HG03558 (cell line): ENCODE measurements at regions not wholly inside any gene's neighbourhood (a gene's known extent, or its start where the extent isn't known, plus 50 kb on each side); places are given as distances from the start of the nearest gene placed in this dataset.

Experiments used
- ATAC-seq: cut with Tn5 transposase; IDR thresholded peaks from one replicate; pipeline ENCODE4 v1.9.1; 2021; ENCODE audit warnings: moderate number of reproducible peaks; ENCODE audit not compliant: unreplicated experiment; ENCODE audit errors: extremely low read depth

GRCh38 chr5:81914696-81915095 lies 57.1 kb upstream of the ATG10 start:
- no peak for ATAC-seq

- ATAC-seq, result no peak
These were observed 58.9 kb upstream of the ATG10 start for GRCh38 chr5:81912933-81913332.

GRCh38 chr5:81909677-81910076 lies 62.1 kb upstream of the ATG10 start:
- ATAC-seq, result peak; percentile 71

GRCh38 chr5:81908771-81909170 lies 63.1 kb upstream of the ATG10 start:
- no peak for ATAC-seq

GRCh38 chr5:81908044-81908443 lies 63.8 kb upstream of the ATG10 start:
- no peak for ATAC-seq

- no peak for ATAC-seq
These were observed 64.7 kb upstream of the ATG10 start for GRCh38 chr5:81907012-81907635.

GRCh38 chr5:81906086-81906485 lies 65.7 kb upstream of the ATG10 start:
- no peak for ATAC-seq

- ATAC-seq, result no peak
These were observed 67.0 kb upstream of the ATG10 start for GRCh38 chr5:81904861-81905260.

GRCh38 chr5:81904166-81904565 lies 67.7 kb upstream of the ATG10 start:
- ATAC-seq, result no peak

GRCh38 chr5:81901586-81901985 lies 70.2 kb upstream of the ATG10 start:
- ATAC-seq, result no peak

- no peak for ATAC-seq
These were observed 72.7 kb upstream of the ATG10 start for GRCh38 chr5:81899123-81899522.

- ATAC-seq, result no peak
These were observed 73.4 kb upstream of the ATG10 start for GRCh38 chr5:81898403-81898802.

GRCh38 chr5:81896764-81897163 lies 75.1 kb upstream of the ATG10 start:
- ATAC-seq, result no peak

- no peak for ATAC-seq
These were observed 76.5 kb upstream of the ATG10 start for GRCh38 chr5:81895307-81895706.

- ATAC-seq, result no peak
These were observed 77.9 kb upstream of the ATG10 start for GRCh38 chr5:81893961-81894360.

GRCh38 chr5:81884871-81885270 lies 87.0 kb upstream of the ATG10 start:
- ATAC-seq, result no peak

GRCh38 chr5:81883371-81883770 lies 88.5 kb upstream of the ATG10 start:
- ATAC-seq, result no peak

GRCh38 chr5:81881595-81881994 lies 90.2 kb upstream of the ATG10 start:
- ATAC-seq, result no peak

- ATAC-seq, result no peak
These were observed 91.9 kb upstream of the ATG10 start for GRCh38 chr5:81879936-81880335.

GRCh38 chr5:81878333-81878732 lies 93.5 kb upstream of the ATG10 start:
- no peak for ATAC-seq

GRCh38 chr5:81866994-81867393 lies 104.8 kb upstream of the ATG10 start:
- no peak for ATAC-seq

GRCh38 chr5:81860778-81861177 lies 109.9 kb upstream of the SSBP2 start:
- ATAC-seq, result no peak

GRCh38 chr5:81859624-81860023 lies 108.7 kb upstream of the SSBP2 start:
- ATAC-seq, result no peak
